GM12878 (cell line): ENCODE measurements at regions not wholly inside any gene's neighbourhood (a gene's known extent, or its start where the extent isn't known, plus 50 kb on each side); places are given as distances from the start of the nearest gene placed in this dataset.

Experiments
- ATAC-seq: fragments of 200-7000 bp; cut with Tn5 transposase; 3 replicates; pipeline ENCODE4 v1.9.1; 2020; ENCODE audit warnings: mild to moderate bottlenecking, moderate library complexity
- BruUV-seq: library from RNA; stranded (reverse); fragments of 400-500 nt; replicated peaks from 2 replicates; lab custom pipeline; 2021; lab: Mats Ljungman, UMichigan
- CTCF ChIA-PET: fragments of 300-600 bp; sonication (Branson Sonifier 250); formaldehyde crosslinking; extraction: SDS; loops from one replicate; lab custom pipeline; 2021; ENCODE audit warnings: inconsistent platforms; lab: Yijun Ruan, JAX
- POLR2A ChIA-PET: fragments of 350-600 bp; formaldehyde crosslinking; extraction: SDS; loops from one replicate; lab custom pipeline; 2021; ENCODE audit warnings: inconsistent platforms; lab: Charles Lee
- RAD21 ChIA-PET: fragments of 300-600 bp; sonication (Branson Sonifier 250); formaldehyde crosslinking; loops from one replicate; lab custom pipeline; 2023; ENCODE audit warnings: antibody characterized with exemption; ENCODE audit not compliant: unreplicated experiment; lab: Charles Lee
- SMC1A ChIA-PET: fragments of 300-600 bp; sonication (Branson Sonifier 250); formaldehyde crosslinking; loops from one replicate; lab custom pipeline; 2023; ENCODE audit not compliant: unreplicated experiment, uncharacterized antibody; lab: Charles Lee
- DNase-seq: peaks from one replicate; pipeline ENCODE4 v3.0.0-alpha.2; 2011; ENCODE audit warnings: low read depth, low spot score
- FAIRE-seq: peaks from 3 replicates; lab custom pipeline; 2011; peaks lifted over from hg19 to GRCh38; lab: Jason Lieb, UNC
- H2AFZ ChIP-seq: 2 replicates; pipeline ENCODE4 v1.6.0; 2011; ENCODE audit warnings: low read depth, low read length, control low read depth; ENCODE audit not compliant: control insufficient read depth
- H3K27ac ChIP-seq: 2 replicates; pipeline ENCODE4 v1.5.1; 2011; ENCODE audit warnings: control low read depth; ENCODE audit not compliant: control insufficient read depth, insufficient read depth
- H3K27me3 ChIP-seq, 2 experiments: replicated peaks in 1 of 2; 2 replicates each; pipeline versions ENCODE4 v1.6.0 to v1.6.1; 2011; ENCODE audit warnings: low read length in 1 of 2; ENCODE audit not compliant: control insufficient read depth in 2 of 2, insufficient read depth in 2 of 2
- H3K36me3 ChIP-seq, 2 experiments: 2 replicates each; pipeline ENCODE4 v1.5.1; 2011; ENCODE audit warnings: low read length in 1 of 2; ENCODE audit not compliant: control insufficient read depth in 2 of 2, insufficient read depth in 2 of 2
- H3K4me1 ChIP-seq: 2 replicates; pipeline ENCODE4 v1.6.1; 2011; ENCODE audit warnings: mild to moderate bottlenecking, low read length, moderate library complexity, mixed read lengths; ENCODE audit not compliant: control insufficient read depth, insufficient read depth
- H3K4me2 ChIP-seq: 2 replicates; pipeline ENCODE4 v1.6.0; 2011; ENCODE audit warnings: control low read depth; ENCODE audit not compliant: control insufficient read depth, insufficient read depth
- H3K4me3 ChIP-seq: fragments of 200-600 bp; sonication (generic); 2 replicates; pipeline ENCODE4 v1.5.1; 2016
- H3K79me2 ChIP-seq: 2 replicates; pipeline ENCODE4 v1.6.0; 2011; ENCODE audit warnings: low read length; ENCODE audit not compliant: control insufficient read depth, insufficient read depth
- H3K9ac ChIP-seq: 2 replicates; pipeline ENCODE4 v1.8.0; 2011; ENCODE audit warnings: low read length, control low read depth, mixed read lengths; ENCODE audit not compliant: control insufficient read depth, insufficient read depth
- H3K9me3 ChIP-seq: replicated peaks from 3 replicates; pipeline ENCODE4 v1.5.1; 2011; ENCODE audit warnings: mild to moderate bottlenecking, low read length; ENCODE audit not compliant: control insufficient read depth, insufficient read depth
- H4K20me1 ChIP-seq: 2 replicates; pipeline ENCODE4 v1.6.0; 2011; ENCODE audit not compliant: control insufficient read depth, insufficient read depth
- BRCA1 ChIP-seq: IDR thresholded peaks from 2 replicates; pipeline ENCODE4 v1.6.1; 2011; ENCODE audit warnings: low read depth, low read length, improper control_type of control experiment
- ELK1 ChIP-seq: IDR thresholded peaks from 2 replicates; pipeline ENCODE4 v1.6.1; 2012; ENCODE audit warnings: low read depth, low read length, improper control_type of control experiment
- ETV6 ChIP-seq, 2 experiments: fragments of 450-650 bp in 1 of 2; IDR thresholded peaks in 1 of 2; conservative IDR thresholded peaks in 1 of 2; 2 replicates each; pipeline ENCODE4 v1.6.1; 2014; ENCODE audit warnings: antibody characterized with exemption in 1 of 2, borderline replicate concordance in 1 of 2, low read depth in 1 of 2, mild to moderate bottlenecking in 1 of 2, moderate library complexity in 1 of 2
- GABPA ChIP-seq: IDR thresholded peaks from 2 replicates; pipeline ENCODE4 v1.6.1; 2014; ENCODE audit warnings: antibody characterized with exemption, low read depth, mild to moderate bottlenecking, inconsistent platforms
- KAT2A ChIP-seq: conservative IDR thresholded peaks from 2 replicates; pipeline ENCODE4 v1.6.1; 2011; ENCODE audit warnings: low read depth, low read length; ENCODE audit not compliant: control insufficient read depth
- MEF2B ChIP-seq: fragments of 450-650 bp; IDR thresholded peaks from 2 replicates; pipeline ENCODE4 v1.6.1; 2018; ENCODE audit warnings: mild to moderate bottlenecking, moderate library complexity; ENCODE audit not compliant: partially characterized antibody, poor library complexity, severe bottlenecking
- POLR2AphosphoS2 ChIP-seq: IDR thresholded peaks from 2 replicates; pipeline ENCODE4 v1.6.1; 2011; ENCODE audit warnings: low read depth, mild to moderate bottlenecking, low read length, improper control_type of control experiment, moderate library complexity
- POLR2AphosphoS5 ChIP-seq: IDR thresholded peaks from 2 replicates; pipeline ENCODE4 v1.6.1; 2011; ENCODE audit warnings: mild to moderate bottlenecking, low read length, inconsistent platforms
- TARDBP ChIP-seq: IDR thresholded peaks from 2 replicates; pipeline ENCODE4 v1.6.1; 2016; ENCODE audit warnings: borderline replicate concordance
- WGBS: methylation state at CpG from one replicate; pipeline ENCODE4 v1.1.6; 2016; ENCODE audit warnings: low lambda C conversion rate; ENCODE audit not compliant: insufficient replicate concordance, insufficient coverage; ENCODE audit errors: missing lambda C conversion rate; 5-methylcytosine and 5-hydroxymethylcytosine counted together
- in situ Hi-C: fragments of 300-500 bp; cut with MboI; formaldehyde crosslinking; loops from 9 replicates; pipeline ENCODE4 v1.14.3; 2018; ENCODE audit warnings: mixed read lengths
- intact Hi-C: fragments of 100-400 bp; cut with micrococcal nuclease; formaldehyde crosslinking; loops from one replicate; pipeline ENCODE4 v1.14.2; 2022; ENCODE audit not compliant: unreplicated experiment
- TF ChIP-seq, protein P1 (sequence below): fragments of 450-650 bp; IDR thresholded peaks from 2 replicates; pipeline ENCODE4 v1.6.1; 2017; ENCODE audit warnings: mild to moderate bottlenecking, moderate library complexity

DNA sequence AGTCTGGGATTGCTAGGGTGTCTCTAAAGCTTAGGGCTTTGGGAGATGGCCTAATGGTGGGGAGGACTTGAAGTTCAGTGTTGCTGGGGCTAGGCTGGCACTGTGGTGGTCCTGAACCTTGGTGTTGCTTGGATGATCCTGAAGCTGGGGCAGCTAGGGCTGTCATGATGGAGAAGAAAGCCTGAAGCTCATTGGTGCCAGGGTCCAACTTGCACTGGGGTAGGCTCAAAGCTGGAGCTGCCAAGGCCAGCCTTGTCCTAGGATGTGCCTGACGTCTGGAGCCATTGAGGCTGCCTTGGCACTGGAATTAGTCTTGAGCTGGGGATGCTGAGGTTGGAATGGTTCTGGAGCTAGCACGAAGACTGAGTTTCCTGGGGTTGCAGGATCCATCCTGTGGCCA is 61.0 kb upstream of the NLRP2B start:
- TF ChIP-seq POLR2AphosphoS2: no peak
- no peak for TF ChIP-seq ELK1
- no peak for TF ChIP-seq KAT2A
- no peak for TF ChIP-seq TARDBP
- no peak for TF ChIP-seq BRCA1
- no peak for TF ChIP-seq GABPA
- TF ChIP-seq, protein P1, sequence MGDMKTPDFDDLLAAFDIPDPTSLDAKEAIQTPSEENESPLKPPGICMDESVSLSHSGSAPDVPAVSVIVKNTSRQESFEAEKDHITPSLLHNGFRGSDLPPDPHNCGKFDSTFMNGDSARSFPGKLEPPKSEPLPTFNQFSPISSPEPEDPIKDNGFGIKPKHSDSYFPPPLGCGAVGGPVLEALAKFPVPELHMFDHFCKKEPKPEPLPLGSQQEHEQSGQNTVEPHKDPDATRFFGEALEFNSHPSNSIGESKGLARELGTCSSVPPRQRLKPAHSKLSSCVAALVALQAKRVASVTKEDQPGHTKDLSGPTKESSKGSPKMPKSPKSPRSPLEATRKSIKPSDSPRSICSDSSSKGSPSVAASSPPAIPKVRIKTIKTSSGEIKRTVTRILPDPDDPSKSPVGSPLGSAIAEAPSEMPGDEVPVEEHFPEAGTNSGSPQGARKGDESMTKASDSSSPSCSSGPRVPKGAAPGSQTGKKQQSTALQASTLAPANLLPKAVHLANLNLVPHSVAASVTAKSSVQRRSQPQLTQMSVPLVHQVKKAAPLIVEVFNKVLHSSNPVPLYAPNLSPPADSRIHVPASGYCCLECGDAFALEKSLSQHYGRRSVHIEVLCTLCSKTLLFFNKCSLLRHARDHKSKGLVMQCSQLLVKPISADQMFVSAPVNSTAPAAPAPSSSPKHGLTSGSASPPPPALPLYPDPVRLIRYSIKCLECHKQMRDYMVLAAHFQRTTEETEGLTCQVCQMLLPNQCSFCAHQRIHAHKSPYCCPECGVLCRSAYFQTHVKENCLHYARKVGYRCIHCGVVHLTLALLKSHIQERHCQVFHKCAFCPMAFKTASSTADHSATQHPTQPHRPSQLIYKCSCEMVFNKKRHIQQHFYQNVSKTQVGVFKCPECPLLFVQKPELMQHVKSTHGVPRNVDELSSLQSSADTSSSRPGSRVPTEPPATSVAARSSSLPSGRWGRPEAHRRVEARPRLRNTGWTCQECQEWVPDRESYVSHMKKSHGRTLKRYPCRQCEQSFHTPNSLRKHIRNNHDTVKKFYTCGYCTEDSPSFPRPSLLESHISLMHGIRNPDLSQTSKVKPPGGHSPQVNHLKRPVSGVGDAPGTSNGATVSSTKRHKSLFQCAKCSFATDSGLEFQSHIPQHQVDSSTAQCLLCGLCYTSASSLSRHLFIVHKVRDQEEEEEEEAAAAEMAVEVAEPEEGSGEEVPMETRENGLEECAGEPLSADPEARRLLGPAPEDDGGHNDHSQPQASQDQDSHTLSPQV: no peak
- TF ChIP-seq POLR2AphosphoS5: no peak
- no peak for TF ChIP-seq ETV6 (conservative IDR thresholded peaks at IDR 0.05 in 1 of 2, IDR thresholded peaks at IDR 0.05 in 1 of 2; ENCODE audit: borderline replicate concordance in 1 of 2, low read depth in 1 of 2)
- no peak for TF ChIP-seq MEF2B
- no peak overlapping the region for H3K4me3 ChIP-seq
- no peaks in the 10 kb centered on the region for H3K27me3 ChIP-seq
- ChIA-PET SMC1A (no interaction called here), POLR2A (no interaction called here), RAD21 (no interaction called here), CTCF (no interaction called here)
- no peak for DNase-seq
- H3K79me2 ChIP-seq: no peaks in the 10 kb centered on the region
- no peak overlapping the region for H3K27ac ChIP-seq
- no peak overlapping the region for H2AFZ ChIP-seq
- BruUV-seq: no TSS peak
- no peaks in the 10 kb centered on the region; the same call in 2 of the 3 replicates for H3K9me3 ChIP-seq
- H3K4me1 ChIP-seq: no peaks in the 10 kb centered on the region
- no peak for FAIRE-seq
- in situ Hi-C loops (no loop called here), intact Hi-C loops (no loop called here)
- 4% methylated on average over 2 of the region's 2 CpGs for WGBS
- H3K36me3 ChIP-seq: no peaks in the 10 kb centered on the region
- no peak overlapping the region for H3K4me2 ChIP-seq
- ATAC-seq: no peak
- no peak overlapping the region for H3K9ac ChIP-seq
- no peaks in the 10 kb centered on the region for H4K20me1 ChIP-seq
